Right renal pelvis (tissue), 4 donors: ENCODE measurements at regions not wholly inside any gene's neighbourhood (a gene's known extent, or its start where the extent isn't known, plus 50 kb on each side); places are given as distances from the start of the nearest gene placed in this dataset.
"Not testable (repeated sequence)": the region's sequence is repeated elsewhere in the genome, so short reads cannot be mapped to it uniquely, and the experiment has no call there.

Experiments
- DNase-seq, 4 donors: peaks; one replicate each; pipeline ENCODE4 v3.0.0-alpha.2; 2013; ENCODE audit warnings: low read depth in 4 of 4, low spot score in 3 of 4, missing footprints in 1 of 4

- DNase-seq: not testable (repeated sequence)
Observed at GRCh38 chr7:54949514-54949913, 69.3 kb upstream of the EGFR start.

DNA sequence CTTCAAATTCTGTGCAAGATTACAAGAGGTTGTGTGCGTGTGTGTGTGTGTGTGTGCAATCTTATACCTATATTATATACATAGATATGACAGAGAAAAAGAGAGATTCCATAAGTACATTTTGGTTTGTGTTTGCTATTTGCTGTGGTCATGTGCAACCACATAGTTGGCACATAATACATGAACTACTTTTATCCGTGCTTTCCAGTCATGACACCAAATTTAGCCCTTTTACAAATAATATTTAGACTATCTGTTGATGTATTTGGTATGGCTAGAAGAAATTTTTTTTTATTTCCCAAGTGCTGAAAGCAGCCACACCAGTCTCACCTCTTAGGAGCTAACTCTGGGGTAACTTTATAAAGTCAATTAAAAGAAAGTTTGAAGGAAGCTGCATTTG lies 63.5 kb upstream of the EGFR start:
- DNase-seq: no peak

DNA sequence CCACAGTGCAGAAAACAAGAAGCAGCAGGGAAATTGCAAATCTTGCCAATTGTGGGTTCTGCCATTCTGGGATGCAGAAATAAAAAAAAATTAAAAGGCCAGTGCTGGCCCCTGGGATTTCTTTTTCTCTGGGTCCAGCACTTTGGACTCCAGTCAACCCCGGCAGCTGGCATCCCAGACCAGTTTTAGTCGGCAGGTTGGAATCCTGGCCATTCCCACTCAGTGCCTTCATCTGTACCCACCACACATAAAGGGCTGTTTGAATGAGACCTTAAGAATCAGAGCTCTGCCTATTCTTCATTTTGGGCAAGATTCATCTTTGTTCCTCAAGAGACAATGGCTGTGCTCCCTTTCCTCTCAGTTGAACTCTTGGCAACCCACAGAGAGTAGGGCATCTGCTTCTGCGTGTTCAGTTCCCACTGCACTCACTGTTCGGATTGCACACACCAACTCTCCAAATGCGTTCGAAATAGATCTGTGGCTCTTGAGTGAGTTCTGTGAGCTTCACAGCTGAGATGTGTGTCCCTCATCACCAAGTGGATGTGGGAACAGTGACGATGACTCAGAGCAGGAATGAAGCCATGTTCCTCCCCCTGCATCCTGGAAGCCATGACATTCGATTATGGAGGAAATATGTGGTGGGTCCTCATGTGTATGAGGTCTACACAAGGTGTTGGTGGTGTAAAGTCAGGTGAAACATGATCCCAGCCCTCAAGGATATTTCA lies 63.0 kb upstream of the EGFR start:
- no peak for DNase-seq

GRCh38 chr7:54956865-54957264 lies 62.0 kb upstream of the EGFR start:
- DNase-seq: no peak

- no peak for DNase-seq
Observed at GRCh38 chr7:54960517-54960916, 58.3 kb upstream of the EGFR start.

GRCh38 chr7:54961391-54961790 lies 57.4 kb upstream of the EGFR start:
- no peak for DNase-seq

GRCh38 chr7:54963155-54963554 lies 55.7 kb upstream of the EGFR start:
- DNase-seq: no peak

GRCh38 chr7:54964136-54964535 lies 54.7 kb upstream of the EGFR start:
- no peak for DNase-seq

GRCh38 chr7:54967377-54967776 lies 51.4 kb upstream of the EGFR start:
- no peak for DNase-seq

- no peak for DNase-seq
Observed at GRCh38 chr7:54968018-54968417, 50.8 kb upstream of the EGFR start.
